ENCODE measurements at regions not wholly inside any gene's neighbourhood (a gene's known extent, or its start where the extent isn't known, plus 50 kb on each side); places are given as distances from the start of the nearest gene placed in this dataset.

- FAIRE-seq (no peak), DNase-seq (ENCODE audit: insufficient read length, low spot score) (no peak)
- TF ChIP-seq TAF1 (IDR thresholded peaks at IDR 0.05; ENCODE audit: low read depth, low read length) (no peak), POU2F2 (IDR thresholded peaks at IDR 0.05; ENCODE audit: low read depth, low read length) (no peak), SPI1 (IDR thresholded peaks at IDR 0.05; ENCODE audit: low read depth, low read length) (no peak), POLR2AphosphoS5 (IDR thresholded peaks at IDR 0.05; ENCODE audit: low read depth, low read length) (no peak), POLR2A (IDR thresholded peaks at IDR 0.05; ENCODE audit: low read depth, low read length) (no peak), PAX5 (IDR thresholded peaks at IDR 0.05; ENCODE audit: insufficient read depth, low read length, severe bottlenecking) (no peak)
These were observed 68.2 kb downstream of the ABCC12 start for GRCh38 chr16:48087639-48088038.

GRCh38 chr16:48086422-48086821, 69.4 kb downstream of the ABCC12 start:
- FAIRE-seq (no peak), DNase-seq (ENCODE audit: insufficient read length, low spot score) (no peak)
- TF ChIP-seq POLR2AphosphoS5 (IDR thresholded peaks at IDR 0.05; ENCODE audit: low read depth, low read length) (no peak), POU2F2 (IDR thresholded peaks at IDR 0.05; ENCODE audit: low read depth, low read length) (no peak), TAF1 (IDR thresholded peaks at IDR 0.05; ENCODE audit: low read depth, low read length) (no peak), SPI1 (IDR thresholded peaks at IDR 0.05; ENCODE audit: low read depth, low read length) (no peak), POLR2A (IDR thresholded peaks at IDR 0.05; ENCODE audit: low read depth, low read length) (no peak), PAX5 (IDR thresholded peaks at IDR 0.05; ENCODE audit: insufficient read depth, low read length, severe bottlenecking) (no peak)

- TF ChIP-seq POLR2A (IDR thresholded peaks at IDR 0.05; ENCODE audit: low read depth, low read length) (no peak), POU2F2 (IDR thresholded peaks at IDR 0.05; ENCODE audit: low read depth, low read length) (no peak), SPI1 (IDR thresholded peaks at IDR 0.05; ENCODE audit: low read depth, low read length) (no peak), TAF1 (IDR thresholded peaks at IDR 0.05; ENCODE audit: low read depth, low read length) (no peak), POLR2AphosphoS5 (IDR thresholded peaks at IDR 0.05; ENCODE audit: low read depth, low read length) (no peak)
- DNase-seq (ENCODE audit: insufficient read length, low spot score) = no peak
- no peak for FAIRE-seq
These were observed 70.1 kb downstream of the ABCC12 start for GRCh38 chr16:48085729-48086128.

- FAIRE-seq (no peak), DNase-seq (ENCODE audit: insufficient read length, low spot score) (no peak)
- no peak for TF ChIP-seq POLR2A (IDR thresholded peaks at IDR 0.05; ENCODE audit: low read depth, low read length)
- no peak for TF ChIP-seq POU2F2 (IDR thresholded peaks at IDR 0.05; ENCODE audit: low read depth, low read length)
- TF ChIP-seq PAX5 (IDR thresholded peaks at IDR 0.05; ENCODE audit: insufficient read depth, low read length, severe bottlenecking) = no peak
- no peak for TF ChIP-seq POLR2AphosphoS5 (IDR thresholded peaks at IDR 0.05; ENCODE audit: low read depth, low read length)
- no peak for TF ChIP-seq SPI1 (IDR thresholded peaks at IDR 0.05; ENCODE audit: low read depth, low read length)
- no peak for TF ChIP-seq TAF1 (IDR thresholded peaks at IDR 0.05; ENCODE audit: low read depth, low read length)
These were observed 71.0 kb downstream of the ABCC12 start for GRCh38 chr16:48084826-48085225.

- FAIRE-seq (no peak), DNase-seq (ENCODE audit: insufficient read length, low spot score) (no peak)
- no peak for TF ChIP-seq SPI1 (IDR thresholded peaks at IDR 0.05; ENCODE audit: low read depth, low read length)
- no peak for TF ChIP-seq POLR2AphosphoS5 (IDR thresholded peaks at IDR 0.05; ENCODE audit: low read depth, low read length)
- TF ChIP-seq TAF1 (IDR thresholded peaks at IDR 0.05; ENCODE audit: low read depth, low read length) = no peak
- TF ChIP-seq POU2F2 (IDR thresholded peaks at IDR 0.05; ENCODE audit: low read depth, low read length) = no peak
- TF ChIP-seq PAX5 (IDR thresholded peaks at IDR 0.05; ENCODE audit: insufficient read depth, low read length, severe bottlenecking) = no peak
- no peak for TF ChIP-seq POLR2A (IDR thresholded peaks at IDR 0.05; ENCODE audit: low read depth, low read length)
These were observed 73.3 kb downstream of the ABCC12 start for GRCh38 chr16:48082516-48082915.

- no peak for FAIRE-seq
- no peak for TF ChIP-seq SPI1 (IDR thresholded peaks at IDR 0.05; ENCODE audit: low read depth, low read length)
- no peak for TF ChIP-seq POLR2A (IDR thresholded peaks at IDR 0.05; ENCODE audit: low read depth, low read length)
- TF ChIP-seq TAF1 (IDR thresholded peaks at IDR 0.05; ENCODE audit: low read depth, low read length) = no peak
- TF ChIP-seq POU2F2 (IDR thresholded peaks at IDR 0.05; ENCODE audit: low read depth, low read length) = no peak
- TF ChIP-seq POLR2AphosphoS5 (IDR thresholded peaks at IDR 0.05; ENCODE audit: low read depth, low read length) = no peak
- no peak for DNase-seq (ENCODE audit: insufficient read length, low spot score)
These were observed 74.1 kb downstream of the ABCC12 start for GRCh38 chr16:48081656-48082055.

GRCh38 chr16:48076455-48077012, 79.3 kb downstream of the ABCC12 start:
- TF ChIP-seq POLR2A (IDR thresholded peaks at IDR 0.05; ENCODE audit: low read depth, low read length) (no peak), POLR2AphosphoS5 (IDR thresholded peaks at IDR 0.05; ENCODE audit: low read depth, low read length) (no peak), POU2F2 (IDR thresholded peaks at IDR 0.05; ENCODE audit: low read depth, low read length) (no peak), TAF1 (IDR thresholded peaks at IDR 0.05; ENCODE audit: low read depth, low read length) (no peak), SPI1 (IDR thresholded peaks at IDR 0.05; ENCODE audit: low read depth, low read length) (no peak), PAX5 (IDR thresholded peaks at IDR 0.05; ENCODE audit: insufficient read depth, low read length, severe bottlenecking) (no peak)
- DNase-seq (ENCODE audit: insufficient read length, low spot score) = no peak
- no peak for FAIRE-seq

- TF ChIP-seq SPI1 (IDR thresholded peaks at IDR 0.05; ENCODE audit: low read depth, low read length) (no peak), PAX5 (IDR thresholded peaks at IDR 0.05; ENCODE audit: insufficient read depth, low read length, severe bottlenecking) (no peak), POU2F2 (IDR thresholded peaks at IDR 0.05; ENCODE audit: low read depth, low read length) (no peak)
- FAIRE-seq (no peak), DNase-seq (ENCODE audit: insufficient read length, low spot score) (no peak)
These were observed 80.4 kb downstream of the ABCC12 start for GRCh38 chr16:48075398-48075797.

GRCh38 chr16:48067388-48067787, 88.4 kb downstream of the ABCC12 start:
- FAIRE-seq (no peak), DNase-seq (ENCODE audit: insufficient read length, low spot score) (no peak)
- TF ChIP-seq POLR2A (IDR thresholded peaks at IDR 0.05; ENCODE audit: low read depth, low read length) = no peak
- TF ChIP-seq TAF1 (IDR thresholded peaks at IDR 0.05; ENCODE audit: low read depth, low read length) = no peak
- no peak for TF ChIP-seq PAX5 (IDR thresholded peaks at IDR 0.05; ENCODE audit: insufficient read depth, low read length, severe bottlenecking)
- no peak for TF ChIP-seq POU2F2 (IDR thresholded peaks at IDR 0.05; ENCODE audit: low read depth, low read length)
- no peak for TF ChIP-seq POLR2AphosphoS5 (IDR thresholded peaks at IDR 0.05; ENCODE audit: low read depth, low read length)
- no peak for TF ChIP-seq SPI1 (IDR thresholded peaks at IDR 0.05; ENCODE audit: low read depth, low read length)

- FAIRE-seq (no peak), DNase-seq (ENCODE audit: insufficient read length, low spot score) (no peak)
- TF ChIP-seq POLR2A (IDR thresholded peaks at IDR 0.05; ENCODE audit: low read depth, low read length) (no peak), POLR2AphosphoS5 (IDR thresholded peaks at IDR 0.05; ENCODE audit: low read depth, low read length) (no peak), TAF1 (IDR thresholded peaks at IDR 0.05; ENCODE audit: low read depth, low read length) (no peak), POU2F2 (IDR thresholded peaks at IDR 0.05; ENCODE audit: low read depth, low read length) (no peak), PAX5 (IDR thresholded peaks at IDR 0.05; ENCODE audit: insufficient read depth, low read length, severe bottlenecking) (no peak), SPI1 (IDR thresholded peaks at IDR 0.05; ENCODE audit: low read depth, low read length) (no peak)
These were observed 90.8 kb downstream of the ABCC12 start for GRCh38 chr16:48064971-48065370.
